Fibroblast of upper back skin (primary cell): ENCODE measurements at regions not wholly inside any gene's neighbourhood (a gene's known extent, or its start where the extent isn't known, plus 50 kb on each side); places are given as distances from the start of the nearest gene placed in this dataset.

Source experiments
- DNase-seq: peaks from one replicate; pipeline ENCODE4 v3.0.0-alpha.2; 2013

DNA sequence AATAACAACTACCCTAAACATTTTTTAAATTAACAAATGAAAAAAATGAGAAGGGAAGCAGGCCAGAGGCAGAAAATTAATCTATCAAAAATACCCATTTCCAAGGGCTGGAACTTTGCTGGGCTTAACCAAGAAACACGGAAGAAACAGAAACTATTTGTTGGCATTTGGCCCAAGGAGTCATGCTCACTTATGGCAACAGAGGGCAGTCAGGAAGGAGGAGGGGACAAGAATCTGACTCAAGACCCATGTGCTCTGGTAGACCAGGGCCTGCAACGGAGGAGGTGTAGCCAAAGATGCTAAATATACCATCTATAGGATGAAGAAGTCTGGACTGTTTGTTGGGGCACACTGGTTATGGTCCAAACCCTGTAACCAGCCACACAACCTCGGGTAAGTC lies 496.7 kb downstream of the COG6 start:
- DNase-seq: peak; percentile 65

- no peak for DNase-seq
These were observed 497.5 kb downstream of the COG6 start for GRCh38 chr13:40152922-40153321.

DNA sequence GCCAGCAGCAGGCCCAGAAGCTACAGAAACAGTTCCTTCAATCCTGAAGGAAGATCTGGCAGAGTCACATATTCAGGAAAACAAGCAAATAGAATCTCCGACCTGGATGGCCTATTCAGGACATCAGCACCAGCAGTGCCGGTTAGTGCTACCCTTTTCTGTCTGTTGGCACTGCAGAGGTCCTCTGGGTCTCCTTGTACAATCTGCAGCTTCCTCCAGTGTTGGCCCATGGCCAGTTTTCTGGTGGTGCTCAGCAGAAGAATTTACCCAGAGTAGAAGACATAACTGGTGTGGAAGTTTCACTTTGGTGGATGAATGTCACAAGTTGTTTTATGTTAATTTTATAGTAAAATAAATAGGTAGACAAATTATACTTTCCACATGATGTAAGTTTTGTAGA lies 498.1 kb downstream of the COG6 start:
- no peak for DNase-seq

GRCh38 chr13:40155201-40155600 lies 499.7 kb downstream of the COG6 start:
- DNase-seq: no peak

DNA sequence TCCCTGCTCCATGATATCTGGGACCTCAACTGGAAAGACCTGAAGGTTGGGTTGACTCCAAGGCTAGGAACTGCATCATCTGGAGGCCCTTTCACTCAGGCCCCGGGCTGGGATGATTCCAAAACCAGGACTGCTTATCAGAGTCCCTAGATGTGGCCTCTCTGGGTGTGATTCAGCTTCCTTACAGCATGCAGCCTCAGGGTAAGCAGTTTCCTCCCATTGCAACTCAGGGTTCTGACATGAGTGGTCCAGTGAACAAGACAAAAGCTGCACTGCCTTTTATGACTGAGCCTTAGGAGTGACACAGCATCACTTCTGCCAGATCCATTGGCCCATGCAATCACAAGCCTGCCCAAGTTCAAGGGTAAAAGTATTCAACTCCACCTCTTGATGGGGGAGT lies 502.8 kb downstream of the COG6 start:
- DNase-seq: no peak

- DNase-seq: no peak
These were observed 503.3 kb downstream of the COG6 start for GRCh38 chr13:40158757-40159156.

DNA sequence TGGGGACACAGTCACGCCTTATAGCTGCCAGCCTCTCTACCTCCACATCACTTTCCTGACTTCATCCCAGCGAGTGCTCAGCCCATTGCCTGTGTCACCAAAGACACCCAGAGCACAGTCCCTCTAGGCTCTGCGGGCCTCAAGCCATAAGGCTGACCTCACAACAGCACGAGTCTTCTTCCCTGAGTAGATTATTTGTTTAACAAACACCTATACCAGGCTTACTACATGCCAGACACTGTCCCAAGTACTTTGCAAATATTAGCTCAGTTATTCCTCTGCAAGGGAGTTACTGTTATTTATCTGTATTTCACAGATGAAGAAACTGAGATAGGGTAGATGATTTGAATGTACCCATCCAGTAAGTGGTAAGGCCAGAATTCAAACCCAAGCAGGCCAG lies 504.3 kb downstream of the COG6 start:
- DNase-seq: no peak

DNA sequence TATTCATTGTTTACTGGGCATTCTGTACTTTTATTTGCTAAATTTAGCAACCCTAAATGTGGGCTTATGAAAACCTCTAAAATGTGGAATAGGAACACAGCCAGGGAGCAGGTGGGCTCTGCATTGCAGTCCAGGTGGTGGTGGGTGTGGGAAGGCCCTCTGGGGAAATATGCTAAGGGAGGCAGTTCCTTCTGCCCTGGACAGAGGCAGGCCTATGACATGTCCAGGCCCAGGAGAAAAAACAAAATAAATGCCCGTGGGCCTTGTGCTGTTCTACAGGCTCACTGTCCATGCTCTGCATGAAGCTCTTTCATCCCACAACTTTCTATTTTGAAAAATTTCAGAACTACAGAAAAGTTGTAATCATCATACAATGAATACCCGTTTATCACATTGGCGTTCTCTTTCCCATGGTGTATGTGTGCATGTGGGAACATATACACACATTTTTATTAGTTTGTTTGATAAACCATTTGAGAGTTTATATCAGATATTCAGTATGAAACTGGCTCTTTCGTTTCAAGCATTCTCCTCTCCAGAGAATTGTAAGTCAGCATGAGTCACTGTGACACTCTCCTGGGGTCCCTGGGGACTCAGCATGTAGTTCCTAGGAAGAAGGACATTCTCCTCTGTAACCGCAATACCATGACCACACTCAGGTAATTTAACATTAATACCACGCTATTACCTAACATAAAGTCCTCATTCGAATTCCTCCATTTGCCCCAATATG lies 505.3 kb downstream of the COG6 start:
- DNase-seq: peak; percentile 53

- DNase-seq: no peak
These were observed 505.1 kb downstream of the FOXO1 start for GRCh38 chr13:40161351-40161810.

GRCh38 chr13:40161931-40162330 lies 504.5 kb downstream of the FOXO1 start:
- DNase-seq: no peak

DNA sequence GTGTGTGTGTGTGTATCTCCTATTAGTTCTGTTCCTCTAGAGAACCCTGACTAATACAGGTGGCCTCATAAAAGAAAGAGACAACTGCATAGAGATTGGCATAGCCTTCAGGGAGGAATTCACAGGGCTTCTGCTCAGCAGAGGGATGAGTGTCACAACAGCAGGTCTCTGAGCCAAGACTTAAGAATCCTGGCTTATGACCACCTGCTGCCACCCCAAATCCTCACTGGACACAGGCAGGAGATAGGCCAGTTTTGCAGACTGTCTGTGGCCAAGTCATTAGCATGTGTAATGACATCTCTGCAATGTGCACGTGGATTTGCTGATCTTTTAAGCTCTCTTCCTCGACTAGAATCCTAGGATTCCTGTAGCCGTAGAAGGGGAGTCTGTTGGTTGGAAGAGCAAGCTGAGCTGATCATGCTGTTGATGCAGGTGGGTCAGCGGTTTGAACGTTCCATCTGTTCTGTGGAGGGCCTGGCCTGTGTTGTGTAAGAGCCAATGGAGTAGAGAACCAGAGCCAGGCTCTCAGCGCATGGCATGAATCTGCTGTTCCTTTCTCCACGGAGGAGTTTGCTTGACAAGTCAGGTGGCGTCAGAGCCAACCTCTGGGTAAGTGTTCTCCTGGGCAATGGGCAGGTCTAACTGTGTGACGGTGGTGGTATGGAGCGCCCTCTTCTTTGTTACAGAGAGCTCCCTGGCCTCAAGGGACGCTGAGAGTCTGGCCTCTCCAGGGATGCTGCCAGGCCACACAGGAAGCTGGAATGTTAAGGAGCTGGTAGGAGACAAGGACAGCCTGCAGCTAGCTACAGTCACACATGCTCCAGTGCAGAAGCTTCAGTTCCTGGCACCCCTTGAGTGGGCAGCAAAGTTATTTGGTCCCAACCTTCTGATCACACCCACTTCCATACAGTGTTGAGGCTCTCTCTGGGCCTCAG lies 503.1 kb downstream of the FOXO1 start:
- DNase-seq: no peak

- DNase-seq: no peak
These were observed 502.3 kb downstream of the FOXO1 start for GRCh38 chr13:40164133-40164532.

- no peak for DNase-seq
These were observed 501.0 kb downstream of the FOXO1 start for GRCh38 chr13:40165316-40165932.

GRCh38 chr13:40167327-40167726 lies 499.1 kb downstream of the FOXO1 start:
- no peak for DNase-seq

DNA sequence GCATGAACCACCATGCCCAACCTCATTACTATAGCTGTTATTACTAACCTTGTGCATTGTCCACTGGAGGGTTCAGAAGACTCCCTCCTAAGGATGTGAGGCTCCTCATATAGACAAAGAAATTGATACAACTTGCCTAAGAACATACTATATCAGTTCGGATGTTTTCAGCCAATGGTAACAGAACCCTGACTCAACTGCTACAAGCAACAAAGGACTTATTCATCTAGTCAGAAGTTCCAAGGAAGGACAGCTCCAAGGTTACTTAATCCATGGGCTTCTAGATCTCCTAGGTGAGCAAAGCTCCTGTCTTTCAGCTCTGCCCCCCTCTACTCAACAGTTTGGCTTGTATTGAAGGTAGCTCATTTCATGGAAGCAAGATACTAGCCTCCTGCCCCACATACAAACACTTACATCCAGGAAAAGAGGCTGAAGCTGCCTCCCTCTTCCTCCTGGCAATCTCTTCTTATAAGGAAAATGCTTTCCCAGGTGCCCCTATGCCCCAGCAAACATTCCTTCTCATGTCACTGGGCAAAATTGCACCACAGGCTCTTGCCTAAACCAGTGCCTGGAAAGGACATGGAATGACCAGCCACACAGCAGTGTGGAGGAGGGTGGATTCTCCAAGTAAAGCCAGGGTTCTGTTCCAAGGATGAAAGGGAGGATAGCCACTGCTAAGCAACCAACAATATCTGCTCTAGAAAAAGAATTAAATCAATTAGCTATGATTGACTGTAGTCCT lies 497.8 kb downstream of the FOXO1 start:
- DNase-seq: no peak

DNA sequence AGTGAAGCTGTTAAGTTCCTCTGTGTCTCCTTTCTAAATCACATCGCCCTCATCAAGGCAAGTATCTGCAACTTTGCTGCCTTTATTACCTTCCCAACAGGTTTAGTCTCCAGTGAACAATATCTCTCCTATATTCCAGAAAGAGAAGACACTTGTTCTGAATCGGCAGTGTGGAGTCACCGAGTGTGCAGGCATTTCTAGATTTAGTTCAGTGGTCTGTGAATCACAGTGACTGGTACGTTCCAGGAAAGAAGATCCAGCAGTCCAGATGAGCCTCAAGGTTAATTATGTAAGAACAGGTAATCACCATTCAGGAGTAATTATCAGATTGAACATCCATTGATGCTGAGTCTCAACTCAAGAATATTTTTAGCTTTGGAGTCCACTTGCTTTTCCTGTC lies 497.0 kb downstream of the FOXO1 start:
- DNase-seq: no peak

DNA sequence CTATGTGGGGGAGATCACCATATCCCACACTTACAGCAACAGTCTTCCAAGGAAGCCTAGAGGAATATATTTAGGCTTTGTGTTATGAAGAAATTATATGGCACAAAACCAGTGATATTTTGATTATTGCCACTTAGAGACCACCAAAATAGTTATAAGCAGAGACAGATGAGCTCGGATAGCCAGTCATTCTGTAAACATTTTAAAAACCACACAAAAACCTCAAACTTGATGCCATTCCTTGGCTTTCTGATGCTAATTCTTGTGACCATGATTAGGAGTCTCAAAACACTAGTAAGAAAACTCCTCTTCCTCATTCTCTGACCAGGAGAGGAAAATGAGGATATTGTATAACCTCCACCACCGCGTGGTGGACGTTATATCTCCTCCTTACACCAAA lies 496.4 kb downstream of the FOXO1 start:
- DNase-seq: peak; percentile 25

DNA sequence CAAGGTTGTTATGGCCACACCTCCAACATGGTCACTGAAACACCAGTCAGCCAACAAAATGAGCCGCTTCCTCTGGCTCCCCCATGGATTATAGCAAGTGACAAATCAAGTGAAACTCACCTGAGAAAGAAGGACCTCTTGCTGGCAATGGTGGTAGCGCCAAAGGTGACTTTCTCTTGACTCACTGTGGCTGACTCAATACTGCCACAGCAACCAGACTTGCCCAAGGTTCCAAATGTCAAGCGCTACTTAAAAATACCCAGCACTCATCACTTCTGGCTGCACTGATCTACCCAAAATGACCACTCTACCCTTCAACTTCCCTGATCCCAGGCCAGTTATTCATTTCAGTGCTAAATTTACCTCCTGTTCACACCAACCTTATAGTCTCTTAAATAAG lies 495.5 kb downstream of the FOXO1 start:
- DNase-seq: no peak

DNA sequence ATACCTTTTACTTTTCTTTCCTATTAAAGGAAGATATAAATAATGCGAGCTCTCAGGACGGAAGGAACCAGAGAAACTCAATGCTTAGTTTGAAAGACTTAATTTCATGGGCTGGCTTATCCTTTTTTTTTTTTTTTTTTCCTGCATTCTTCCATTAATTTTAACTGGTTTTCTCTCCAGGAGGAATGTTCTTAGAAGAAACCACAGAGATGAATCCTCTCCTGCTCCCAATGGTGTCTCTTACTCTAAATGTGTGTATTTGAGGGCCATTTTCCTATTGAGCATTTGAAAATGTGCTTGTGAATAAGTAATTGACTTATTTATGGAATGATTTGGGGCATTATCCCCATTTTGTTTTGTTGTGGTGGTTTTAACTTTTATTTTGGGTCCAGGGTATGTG lies 494.9 kb downstream of the FOXO1 start:
- DNase-seq: peak; percentile 34

GRCh38 chr13:40172149-40172591 lies 494.3 kb downstream of the FOXO1 start:
- DNase-seq: no peak

- no peak for DNase-seq
These were observed 493.6 kb downstream of the FOXO1 start for GRCh38 chr13:40172878-40173277.

GRCh38 chr13:40175639-40176038 lies 490.8 kb downstream of the FOXO1 start:
- no peak for DNase-seq

- no peak for DNase-seq
These were observed 490.2 kb downstream of the FOXO1 start for GRCh38 chr13:40176242-40176641.
